Activated naive CD8-positive, alpha-beta T cell treated with anti-CD3 and anti-CD28 coated beads for 36 hours (primary cell): ENCODE measurements at regions not wholly inside any gene's neighbourhood (a gene's known extent, or its start where the extent isn't known, plus 50 kb on each side); places are given as distances from the start of the nearest gene placed in this dataset.
"Not testable (repeated sequence)": the region's sequence is repeated elsewhere in the genome, so short reads cannot be mapped to it uniquely, and the experiment has no call there.

ENCODE experiments used
- DNase-seq: peaks from one replicate; pipeline ENCODE4 v3.0.0; 2021
- H3K27ac Mint-ChIP-seq: one replicate; pipeline ENCODE4 v1.8.0; 2022; ENCODE audit warnings: mild to moderate bottlenecking, moderate library complexity, mixed read lengths
- H3K27me3 Mint-ChIP-seq: one replicate; pipeline ENCODE4 v1.8.0; 2022; ENCODE audit warnings: mild to moderate bottlenecking, mixed read lengths
- H3K36me3 Mint-ChIP-seq: one replicate; pipeline ENCODE4 v1.8.0; 2021; ENCODE audit warnings: mild to moderate bottlenecking, mixed read lengths
- H3K4me1 Mint-ChIP-seq: one replicate; pipeline ENCODE4 v1.8.0; 2021; ENCODE audit warnings: mixed read lengths
- H3K4me3 Mint-ChIP-seq: one replicate; pipeline ENCODE4 v1.8.0; 2022; ENCODE audit warnings: mild to moderate bottlenecking, moderate library complexity, mixed read lengths
- H3K9me3 Mint-ChIP-seq: one replicate; pipeline ENCODE4 v1.8.0; 2022; ENCODE audit warnings: mixed read lengths

GRCh38 chr9:81080900-81081299 is 608.4 kb downstream of the TLE1 start:
- no peaks in the 10 kb centered on the region for H3K4me1 Mint-ChIP-seq
- no peaks in the 10 kb centered on the region for H3K36me3 Mint-ChIP-seq
- no peak overlapping the region for H3K27ac Mint-ChIP-seq
- no peak for DNase-seq
- no peaks in the 10 kb centered on the region for H3K27me3 Mint-ChIP-seq
- no peaks in the 10 kb centered on the region for H3K9me3 Mint-ChIP-seq
- no peak overlapping the region for H3K4me3 Mint-ChIP-seq

- Mint-ChIP-seq H3K4me3 (no peak overlapping the region), H3K27ac (no peak overlapping the region), H3K36me3 (no peaks in the 10 kb centered on the region), H3K9me3 (no peaks in the 10 kb centered on the region), H3K27me3 (no peaks in the 10 kb centered on the region), H3K4me1 (no peaks in the 10 kb centered on the region)
- no peak for DNase-seq
These were observed 609.2 kb downstream of the TLE1 start for GRCh38 chr9:81080185-81080584.

GRCh38 chr9:81079055-81079454 is 610.3 kb downstream of the TLE1 start:
- no peak for DNase-seq
- no peak overlapping the region for H3K4me3 Mint-ChIP-seq
- no peaks in the 10 kb centered on the region for H3K27me3 Mint-ChIP-seq
- H3K36me3 Mint-ChIP-seq, result no peaks in the 10 kb centered on the region
- no peaks in the 10 kb centered on the region for H3K4me1 Mint-ChIP-seq
- H3K27ac Mint-ChIP-seq, result no peak overlapping the region
- H3K9me3 Mint-ChIP-seq, result no peaks in the 10 kb centered on the region

- no peak overlapping the region for H3K27ac Mint-ChIP-seq
- no peaks in the 10 kb centered on the region for H3K4me1 Mint-ChIP-seq
These were observed 610.8 kb downstream of the TLE1 start for GRCh38 chr9:81078555-81078954.

GRCh38 chr9:81077572-81077971 is 611.8 kb downstream of the TLE1 start:
- DNase-seq, result no peak
- Mint-ChIP-seq H3K27ac (no peak overlapping the region), H3K9me3 (no peaks in the 10 kb centered on the region), H3K27me3 (no peaks in the 10 kb centered on the region), H3K36me3 (no peaks in the 10 kb centered on the region), H3K4me1 (no peaks in the 10 kb centered on the region), H3K4me3 (no peak overlapping the region)

More at GRCh38 chr9:81078555-81078954, 610.8 kb downstream of the TLE1 start:
- no peak for DNase-seq
- Mint-ChIP-seq H3K27me3 (no peaks in the 10 kb centered on the region), H3K4me3 (no peak overlapping the region), H3K9me3 (no peaks in the 10 kb centered on the region), H3K36me3 (no peaks in the 10 kb centered on the region)

- Mint-ChIP-seq H3K4me1 (no peaks in the 10 kb centered on the region), H3K9me3 (no peaks in the 10 kb centered on the region), H3K4me3 (no peak overlapping the region), H3K27ac (no peak overlapping the region), H3K36me3 (no peaks in the 10 kb centered on the region), H3K27me3 (no peaks in the 10 kb centered on the region)
- DNase-seq, result no peak
These were observed 613.2 kb downstream of the TLE1 start for GRCh38 chr9:81076131-81076530.

- H3K36me3 Mint-ChIP-seq, result no peaks in the 10 kb centered on the region
- H3K27ac Mint-ChIP-seq, result no peak overlapping the region
- no peaks in the 10 kb centered on the region for H3K9me3 Mint-ChIP-seq
- H3K4me3 Mint-ChIP-seq, result no peak overlapping the region
- DNase-seq, result no peak
- H3K4me1 Mint-ChIP-seq, result no peaks in the 10 kb centered on the region
- no peaks in the 10 kb centered on the region for H3K27me3 Mint-ChIP-seq
These were observed 615.1 kb downstream of the TLE1 start for GRCh38 chr9:81074221-81074620.

GRCh38 chr9:81073821-81074220 is 615.5 kb downstream of the TLE1 start:
- Mint-ChIP-seq H3K27me3 (no peaks in the 10 kb centered on the region), H3K4me3 (no peak overlapping the region), H3K36me3 (no peaks in the 10 kb centered on the region)

GRCh38 chr9:81072758-81073157 is 616.6 kb downstream of the TLE1 start:
- no peaks in the 10 kb centered on the region for H3K27me3 Mint-ChIP-seq
- H3K4me1 Mint-ChIP-seq, result no peaks in the 10 kb centered on the region
- H3K9me3 Mint-ChIP-seq, result no peaks in the 10 kb centered on the region
- no peaks in the 10 kb centered on the region for H3K36me3 Mint-ChIP-seq
- H3K27ac Mint-ChIP-seq, result no peak overlapping the region
- H3K4me3 Mint-ChIP-seq, result no peak overlapping the region
- no peak for DNase-seq

More at GRCh38 chr9:81073821-81074220, 615.5 kb downstream of the TLE1 start:
- no peak for DNase-seq
- H3K27ac Mint-ChIP-seq, result no peak overlapping the region
- no peaks in the 10 kb centered on the region for H3K9me3 Mint-ChIP-seq
- no peaks in the 10 kb centered on the region for H3K4me1 Mint-ChIP-seq

GRCh38 chr9:81071108-81071507 is 618.2 kb downstream of the TLE1 start:
- H3K27ac Mint-ChIP-seq, result no peak overlapping the region
- no peaks in the 10 kb centered on the region for H3K36me3 Mint-ChIP-seq
- H3K4me1 Mint-ChIP-seq, result no peaks in the 10 kb centered on the region
- H3K27me3 Mint-ChIP-seq, result no peaks in the 10 kb centered on the region
- H3K4me3 Mint-ChIP-seq, result no peak overlapping the region
- peaks cover under 1% of the 10 kb centered on the region for H3K9me3 Mint-ChIP-seq
- no peak for DNase-seq

GRCh38 chr9:81070689-81071088 is 618.7 kb downstream of the TLE1 start:
- H3K4me1 Mint-ChIP-seq, result no peaks in the 10 kb centered on the region
- H3K36me3 Mint-ChIP-seq, result no peaks in the 10 kb centered on the region
- H3K27me3 Mint-ChIP-seq, result no peaks in the 10 kb centered on the region
- no peak overlapping the region for H3K27ac Mint-ChIP-seq
- no peak for DNase-seq
- peaks cover 2% of the 10 kb centered on the region for H3K9me3 Mint-ChIP-seq
- H3K4me3 Mint-ChIP-seq, result no peak overlapping the region

- no peak for DNase-seq
- no peaks in the 10 kb centered on the region for H3K36me3 Mint-ChIP-seq
- H3K4me3 Mint-ChIP-seq, result no peak overlapping the region
- H3K27me3 Mint-ChIP-seq, result no peaks in the 10 kb centered on the region
- no peak overlapping the region for H3K27ac Mint-ChIP-seq
- peaks cover 2% of the 10 kb centered on the region for H3K9me3 Mint-ChIP-seq
- no peaks in the 10 kb centered on the region for H3K4me1 Mint-ChIP-seq
These were observed 619.4 kb downstream of the TLE1 start for GRCh38 chr9:81069923-81070322.

- H3K4me3 Mint-ChIP-seq, result no peak overlapping the region
- no peaks in the 10 kb centered on the region for H3K36me3 Mint-ChIP-seq
- H3K27me3 Mint-ChIP-seq, result no peaks in the 10 kb centered on the region
- H3K4me1 Mint-ChIP-seq, result no peaks in the 10 kb centered on the region
- no peak for DNase-seq
- peaks cover 2% of the 10 kb centered on the region for H3K9me3 Mint-ChIP-seq
- H3K27ac Mint-ChIP-seq, result no peak overlapping the region
These were observed 620.1 kb downstream of the TLE1 start for GRCh38 chr9:81069038-81069795.

GRCh38 chr9:81062995-81063394 is 626.4 kb downstream of the TLE1 start:
- DNase-seq, H3K4me1 Mint-ChIP-seq, H3K4me3 Mint-ChIP-seq, H3K36me3 Mint-ChIP-seq, H3K27me3 Mint-ChIP-seq, H3K27ac Mint-ChIP-seq: not testable (repeated sequence)
- H3K9me3 Mint-ChIP-seq, result peaks cover 13% of the 10 kb centered on the region

- Mint-ChIP-seq H3K4me1 (no peaks in the 10 kb centered on the region), H3K4me3 (no peak overlapping the region), H3K27me3 (no peaks in the 10 kb centered on the region), H3K36me3 (no peaks in the 10 kb centered on the region), H3K9me3 (peaks cover 9% of the 10 kb centered on the region), H3K27ac (no peak overlapping the region)
- no peak for DNase-seq
These were observed 630.6 kb downstream of the TLE1 start for GRCh38 chr9:81058782-81059181.

- no peaks in the 10 kb centered on the region for H3K27me3 Mint-ChIP-seq
- H3K36me3 Mint-ChIP-seq, result no peaks in the 10 kb centered on the region
- H3K4me1 Mint-ChIP-seq, result no peaks in the 10 kb centered on the region
- H3K9me3 Mint-ChIP-seq, result no peaks in the 10 kb centered on the region
- H3K27ac Mint-ChIP-seq, result no peak overlapping the region
- no peak for DNase-seq
- no peak overlapping the region for H3K4me3 Mint-ChIP-seq
These were observed 635.9 kb downstream of the TLE1 start for GRCh38 chr9:81053298-81054025.
